ENCODE measurements at regions not wholly inside any gene's neighbourhood (a gene's known extent, or its start where the extent isn't known, plus 50 kb on each side); places are given as distances from the start of the nearest gene placed in this dataset.
"Not testable (repeated sequence)": the region's sequence is repeated elsewhere in the genome, so short reads cannot be mapped to it uniquely, and the experiment has no call there.

DNA sequence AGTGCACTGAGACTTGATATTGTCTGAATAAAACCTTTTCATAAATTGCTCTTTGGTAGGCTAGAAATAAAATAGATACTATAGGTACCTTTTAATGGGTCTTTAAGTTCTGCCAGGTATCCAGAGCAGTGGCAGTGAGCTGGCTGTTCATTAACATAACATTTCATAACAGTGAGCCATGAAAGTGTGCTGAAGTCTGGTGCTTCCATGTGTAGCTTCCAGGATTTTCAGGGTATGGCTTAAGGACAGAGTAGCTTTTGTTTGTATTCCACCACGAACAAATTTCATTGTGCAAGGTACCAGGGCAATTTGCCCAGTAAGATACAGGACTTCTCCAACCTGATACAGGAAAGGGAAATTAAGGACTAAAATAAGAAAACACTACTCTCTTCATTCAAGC is 124.7 kb upstream of the NANOGP8 start:
- no peak for DNase-seq

- DNase-seq = peak in 2 of 56 donors; percentile 1 to 7
Measured at GRCh38 chr15:35208353-35208752, 123.3 kb upstream of the NANOGP8 start.

DNA sequence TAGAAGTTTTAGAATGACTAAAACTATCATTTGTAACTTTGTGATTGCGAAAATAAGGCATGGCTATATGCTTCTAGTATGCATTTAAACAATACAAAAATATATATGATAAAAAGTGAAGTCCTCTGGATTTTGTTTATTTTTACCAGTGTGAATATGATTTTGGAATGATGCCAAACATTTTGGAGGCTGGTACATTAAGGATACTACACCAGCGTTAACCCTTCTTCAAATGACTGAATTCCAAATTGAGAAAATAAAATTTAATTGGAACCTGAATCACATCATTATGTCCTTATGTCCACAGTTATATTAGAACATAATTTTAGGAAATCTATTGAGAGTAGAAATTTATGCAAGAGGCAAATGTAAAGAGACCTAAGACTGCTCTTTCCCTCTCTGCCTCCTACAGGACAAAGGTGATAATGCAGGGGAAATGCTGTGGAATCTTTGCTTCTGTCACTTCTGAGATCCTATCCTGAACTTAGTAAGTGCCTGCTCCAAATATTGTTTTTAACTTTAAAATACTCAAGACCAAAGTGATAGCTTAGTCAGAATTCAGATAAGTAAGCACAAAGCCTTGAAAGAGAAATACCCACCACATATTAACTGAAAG is 121.1 kb upstream of the NANOGP8 start:
- no peak for DNase-seq

DNA sequence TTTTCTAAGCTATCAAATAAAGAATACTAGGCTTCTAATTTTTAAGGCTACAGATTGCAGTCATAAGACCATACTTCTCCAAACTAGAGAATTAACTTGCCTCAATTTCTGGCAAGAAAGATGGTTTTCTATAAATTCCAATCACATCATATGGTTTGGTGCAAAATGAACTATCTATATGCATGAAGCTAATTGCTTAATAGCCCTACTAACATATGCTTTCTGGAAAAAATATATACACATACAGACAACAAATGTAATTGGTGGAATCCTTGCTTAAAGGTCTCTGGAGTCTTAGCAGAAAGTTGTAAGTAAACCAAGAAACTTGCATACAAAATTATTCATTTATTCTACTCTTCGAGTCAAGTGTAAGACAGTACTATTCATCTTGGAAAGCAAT is 113.1 kb upstream of the NANOGP8 start:
- DNase-seq = no peak

DNA sequence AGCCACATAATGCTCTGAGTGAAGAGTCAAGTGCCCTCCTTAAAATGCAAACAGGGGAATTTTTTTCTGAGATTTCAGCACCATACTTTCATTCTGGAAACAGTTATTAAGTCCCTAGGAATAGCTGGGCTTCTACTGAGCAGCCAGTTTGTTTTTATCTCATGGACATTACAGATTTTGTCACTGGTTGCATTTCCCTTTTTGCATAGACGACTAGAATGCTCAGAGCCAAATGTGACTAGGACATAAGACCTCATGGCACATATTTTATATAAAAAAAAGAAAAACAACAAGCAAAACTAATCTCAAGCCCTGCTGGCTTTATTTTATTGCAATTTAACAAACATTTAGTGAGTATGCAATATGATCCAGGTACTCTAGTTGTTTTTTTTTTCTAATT is 112.7 kb upstream of the NANOGP8 start:
- DNase-seq = no peak

GRCh38 chr15:35197306-35197705 is 112.2 kb upstream of the NANOGP8 start:
- no peak for DNase-seq

DNA sequence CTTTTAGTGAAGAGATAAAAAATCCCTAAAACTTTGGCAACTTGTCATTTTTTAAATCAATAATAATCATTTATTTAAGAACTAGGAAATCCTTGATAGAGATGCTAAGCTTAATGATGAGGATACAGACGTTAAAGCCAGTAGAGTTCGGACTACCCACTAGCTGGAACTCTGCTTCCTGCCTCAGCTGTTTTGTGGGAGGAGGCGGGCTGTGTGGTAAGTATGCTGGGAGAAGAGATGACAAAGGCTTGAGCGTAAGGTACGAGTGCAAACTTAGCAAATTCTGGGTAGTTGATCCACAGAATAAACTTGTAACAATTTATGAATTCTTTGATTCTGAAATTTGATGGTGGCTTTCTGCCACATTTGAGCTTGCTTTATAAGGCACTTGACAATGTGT is 111.2 kb upstream of the NANOGP8 start:
- DNase-seq = no peak

GRCh38 chr15:35195649-35196048 is 110.6 kb upstream of the NANOGP8 start:
- no peak for DNase-seq

GRCh38 chr15:35195031-35195430 is 109.9 kb upstream of the NANOGP8 start:
- no peak for DNase-seq

DNA sequence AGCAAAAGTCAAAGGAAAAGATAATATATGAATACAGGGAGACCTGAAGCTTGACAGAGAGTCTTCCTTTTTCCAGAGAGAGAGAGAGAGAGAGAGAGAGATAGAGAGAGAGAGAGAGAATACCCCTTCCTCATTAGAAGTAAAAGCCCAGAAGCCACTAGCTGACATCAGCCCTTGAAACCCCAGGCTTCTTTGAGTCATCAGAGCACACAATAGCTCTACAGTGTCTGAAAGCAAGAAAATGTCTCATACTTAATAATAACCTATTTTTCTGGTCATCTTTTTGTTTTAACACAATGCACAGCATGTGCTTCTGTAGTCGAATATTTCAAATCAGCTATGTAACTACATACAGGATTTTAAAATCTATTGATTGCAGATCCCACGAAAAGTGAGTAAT is 109.2 kb upstream of the NANOGP8 start:
- peak in 1 of 56 donors; percentile 8 for DNase-seq

GRCh38 chr15:35191783-35192182 is 106.7 kb upstream of the NANOGP8 start:
- no peak for DNase-seq

- no peak for DNase-seq
Measured at GRCh38 chr15:35186346-35186745, 101.3 kb upstream of the NANOGP8 start.

DNA sequence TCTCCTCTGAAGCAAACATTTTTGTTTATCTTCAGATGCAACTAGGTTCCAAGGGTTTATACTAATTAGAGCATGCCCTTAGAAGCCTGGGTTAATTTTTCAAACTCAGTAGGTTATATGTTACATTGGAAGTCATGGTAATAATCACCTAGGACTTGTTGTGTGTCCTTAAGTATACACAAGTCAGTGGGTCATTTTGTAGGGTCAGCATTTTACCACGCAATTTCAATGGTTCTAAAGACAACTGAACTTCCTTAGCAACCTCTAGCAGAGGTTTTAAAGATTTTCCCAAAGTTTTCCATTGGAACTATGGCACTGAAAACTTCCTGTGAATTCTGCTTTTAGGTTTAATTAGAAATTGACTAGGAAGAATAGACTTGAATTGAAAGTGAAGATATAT is 99.6 kb upstream of the NANOGP8 start:
- DNase-seq = no peak

DNA sequence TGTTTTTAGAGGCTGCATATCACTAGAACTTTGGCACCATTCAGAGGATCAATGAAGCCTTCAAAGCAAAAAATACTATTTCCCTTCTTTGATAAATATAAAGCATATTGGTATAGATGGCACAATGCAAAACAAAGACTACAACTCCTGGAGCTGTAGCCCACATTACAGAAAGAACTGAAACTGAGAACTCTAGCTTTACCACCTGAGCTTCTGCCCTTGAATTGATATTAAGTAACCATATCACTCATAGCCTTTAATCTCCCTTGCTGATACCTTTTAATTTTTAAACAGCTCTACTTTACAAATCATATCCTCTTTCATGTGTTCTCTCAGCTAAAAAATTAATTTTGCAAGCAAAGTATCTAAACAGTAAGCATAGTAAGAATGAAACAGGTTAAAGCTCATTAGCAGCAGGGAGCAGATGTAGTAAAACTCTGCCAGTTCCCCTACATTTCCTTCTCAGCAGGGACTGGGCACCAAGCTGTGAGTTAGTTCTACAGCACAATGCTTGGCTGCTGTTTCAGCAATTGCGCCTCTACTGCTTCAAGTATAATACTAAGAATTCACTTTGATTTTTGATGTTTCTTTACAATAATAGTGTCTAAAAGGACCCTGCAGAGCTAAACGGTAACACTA is 97.9 kb upstream of the NANOGP8 start:
- DNase-seq = peak in 3 of 56 donors; percentile 3 to 35 (median 11)

DNA sequence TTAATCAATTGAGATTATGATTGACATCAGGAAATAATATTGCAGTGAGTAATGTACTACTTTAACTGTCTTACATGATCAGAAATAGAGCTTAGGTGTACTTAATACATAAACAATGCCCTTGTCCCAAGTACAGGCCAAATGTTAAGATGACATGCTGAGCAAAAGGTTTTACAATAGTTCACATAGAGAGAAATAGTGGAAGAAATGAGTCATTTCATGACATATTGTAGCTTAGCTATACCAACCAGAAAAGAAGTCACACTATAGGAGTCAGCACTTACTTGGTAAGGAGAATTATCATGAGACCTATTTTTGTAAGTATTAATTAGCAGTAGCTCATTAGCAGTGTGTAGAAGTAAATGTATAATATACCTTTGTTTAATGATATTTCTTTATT is 96.4 kb upstream of the NANOGP8 start:
- no peak for DNase-seq

DNA sequence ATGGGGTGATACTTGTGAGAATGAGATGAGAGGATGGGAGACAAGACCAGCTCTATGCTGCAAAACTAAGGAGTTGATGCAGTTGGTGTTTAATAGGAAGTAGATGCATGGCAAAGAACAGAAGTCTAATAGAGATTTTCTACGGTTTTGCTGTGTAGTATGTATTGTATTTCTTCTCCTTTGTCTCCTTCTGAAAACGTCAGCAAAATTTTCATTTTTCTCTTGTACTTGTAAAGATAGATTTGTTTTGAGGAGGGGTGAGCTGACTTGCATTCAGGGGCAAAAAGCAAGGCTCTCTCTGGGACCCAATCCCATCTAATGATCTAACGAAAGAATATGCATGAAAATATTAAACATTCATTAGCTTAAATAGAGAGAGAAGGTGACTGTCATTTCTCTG is 94.6 kb upstream of the NANOGP8 start:
- no peak for DNase-seq

GRCh38 chr15:35178186-35178585 is 93.1 kb upstream of the NANOGP8 start:
- not testable (repeated sequence) for DNase-seq

DNA sequence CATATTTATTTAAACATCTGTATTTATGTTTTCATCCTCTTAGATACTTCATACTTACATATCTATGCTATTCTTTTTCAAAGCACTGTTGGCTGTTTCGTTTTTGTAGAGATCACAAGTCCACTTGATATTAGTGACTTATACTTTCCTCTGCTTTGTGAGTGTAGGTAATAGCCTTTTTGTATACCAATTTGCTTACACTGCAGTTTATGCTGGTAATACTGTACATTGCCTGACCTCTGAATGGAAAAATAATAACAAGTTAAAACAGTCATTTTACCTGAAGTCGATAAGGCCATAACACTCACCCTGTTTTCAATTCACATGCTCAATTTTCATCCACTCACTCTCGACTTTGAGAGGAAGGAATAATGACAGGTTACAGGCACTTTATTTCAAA is 89.9 kb upstream of the NANOGP8 start:
- DNase-seq = no peak

- no peak for DNase-seq
Measured at GRCh38 chr15:35173444-35174118, 88.5 kb upstream of the NANOGP8 start.

DNA sequence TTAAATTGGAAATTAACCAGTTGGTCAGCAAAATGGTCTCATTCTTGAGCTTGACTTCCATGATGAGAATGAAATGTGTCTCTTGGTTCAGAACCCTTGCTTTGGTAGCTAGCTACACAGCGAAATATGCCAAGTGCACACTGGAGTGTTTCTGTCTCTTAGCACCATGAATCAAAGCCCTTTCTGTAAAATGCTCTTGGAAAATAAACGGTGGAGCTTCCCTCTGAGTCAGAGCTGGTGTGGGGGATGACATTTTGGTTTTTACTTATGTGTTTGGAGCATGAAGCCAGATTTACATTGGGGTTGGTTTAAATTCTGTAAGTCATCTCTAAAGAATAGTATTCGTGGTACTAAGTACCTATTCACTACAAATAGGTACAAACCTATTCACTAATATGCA is 85.1 kb upstream of the NANOGP8 start:
- peak in 15 of 56 donors; percentile 1 to 34 (median 13) for DNase-seq

- no peak for DNase-seq
Measured at GRCh38 chr15:35168464-35168863, 83.4 kb upstream of the NANOGP8 start.

GRCh38 chr15:35167675-35168074 is 82.6 kb upstream of the NANOGP8 start:
- no peak for DNase-seq
